Lung (tissue), 11 donors: ENCODE measurements at regions not wholly inside any gene's neighbourhood (a gene's known extent, or its start where the extent isn't known, plus 50 kb on each side); places are given as distances from the start of the nearest gene placed in this dataset.

Experiments used
- ATAC-seq: fragments of 200-7000 bp; cut with Tn5 transposase; one replicate; pipeline ENCODE4 v1.9.1; 2020; ENCODE audit warnings: moderate number of reproducible peaks; ENCODE audit not compliant: insufficient read depth, low FRiP score
- DNase-seq, 3 donors: peaks; one replicate each; pipeline ENCODE4 v3.0.0-alpha.2; 2013 to 2017
- H3K27ac ChIP-seq, 2 donors: one replicate each; pipeline ENCODE4 v1.5.1; 2013; ENCODE audit warnings: mild to moderate bottlenecking in 2 of 2, moderate library complexity in 2 of 2, control low read depth in 1 of 2, inconsistent platforms in 1 of 2, low read depth in 1 of 2, low read length in 1 of 2
- H3K27me3 ChIP-seq, 3 donors: one replicate each; pipeline ENCODE4 v1.5.1; 2013; ENCODE audit warnings: low read length in 2 of 3; ENCODE audit not compliant: control insufficient read depth in 3 of 3, insufficient read depth in 3 of 3
- H3K36me3 ChIP-seq, 4 donors: one replicate each; pipeline ENCODE4 v1.5.1; 2013; ENCODE audit warnings: low read length in 4 of 4, mild to moderate bottlenecking in 1 of 4, moderate library complexity in 1 of 4; ENCODE audit not compliant: control insufficient read depth in 4 of 4, insufficient read depth in 4 of 4
- H3K4me1 ChIP-seq, 5 donors: one replicate each; pipeline ENCODE4 v1.5.1; 2013; ENCODE audit warnings: low read length in 5 of 5, mild to moderate bottlenecking in 2 of 5, moderate library complexity in 1 of 5; ENCODE audit not compliant: control insufficient read depth in 5 of 5, insufficient read depth in 5 of 5
- H3K4me3 ChIP-seq: one replicate; pipeline ENCODE4 v1.5.1; 2013; ENCODE audit warnings: mild to moderate bottlenecking, control low read depth, moderate library complexity
- H3K9ac ChIP-seq, 2 donors: one replicate each; pipeline ENCODE4 v1.5.1; 2013; ENCODE audit warnings: low read length in 2 of 2, control low read depth in 1 of 2; ENCODE audit not compliant: insufficient read depth in 1 of 2
- H3K9me3 ChIP-seq, 4 donors: one replicate each; pipeline ENCODE4 v1.5.1; 2013; ENCODE audit warnings: low read length in 3 of 4, mild to moderate bottlenecking in 1 of 4, moderate library complexity in 1 of 4; ENCODE audit not compliant: control insufficient read depth in 4 of 4, insufficient read depth in 3 of 4
- CTCF ChIP-seq: IDR thresholded peaks from 2 replicates; pipeline ENCODE4 v1.5.1; 2012; ENCODE audit warnings: mild to moderate bottlenecking; ENCODE audit errors: control extremely low read depth, extremely low read depth
- WGBS, 2 donors: extraction: QIAGEN DNeasy Blood & Tissue Kit; methylation state at CpG; one replicate each; pipeline ENCODE4 v1.1.7; 2013; 5-methylcytosine and 5-hydroxymethylcytosine counted together
- donor health status: control.
- donor health status: control.
- donor health status: Bipolar disorder and iron deficiency.
- donor health status: healthy.
- donor health status: DM: yes; HTN: yes; CAD: no.

GRCh38 chr2:148577845-148578492 lies 66.6 kb upstream of the EPC2 start:
- 65 to 76% methylated on average over 4 of the region's 4 CpGs for WGBS, 2 donors
- H3K27ac ChIP-seq: no peak overlapping the region
- H3K4me1 ChIP-seq: no peaks in the 10 kb centered on the region
- TF ChIP-seq CTCF: no peak
- no peaks in the 10 kb centered on the region for H3K36me3 ChIP-seq
- no peaks in the 10 kb centered on the region for H3K27me3 ChIP-seq
- no peak overlapping the region for H3K4me3 ChIP-seq
- H3K9ac ChIP-seq: no peak overlapping the region
- ATAC-seq: no peak
- H3K9me3 ChIP-seq: no peaks in the 10 kb centered on the region
- no peak for DNase-seq

GRCh38 chr2:148578493-148578884 lies 66.1 kb upstream of the EPC2 start:
- WGBS, 2 donors: 92 to 94% methylated on average over 1 of the region's 1 CpG
- no peak for TF ChIP-seq CTCF
- no peaks in the 10 kb centered on the region for H3K36me3 ChIP-seq
- H3K9ac ChIP-seq: no peak overlapping the region
- no peaks in the 10 kb centered on the region for H3K27me3 ChIP-seq
- no peaks in the 10 kb centered on the region for H3K9me3 ChIP-seq
- H3K4me1 ChIP-seq: no peaks in the 10 kb centered on the region
- ATAC-seq (no peak), DNase-seq (no peak)
- H3K27ac ChIP-seq: no peak overlapping the region
- no peak overlapping the region for H3K4me3 ChIP-seq

- 55 to 82% methylated on average over 2 of the region's 2 CpGs for WGBS, 2 donors
- Histone ChIP-seq H3K27ac (no peak overlapping the region), H3K27me3 (no peaks in the 10 kb centered on the region), H3K4me1 (peaks cover 0 to 4% (median 0%) of the 10 kb centered on the region in 5 donors), H3K36me3 (no peaks in the 10 kb centered on the region), H3K4me3 (no peak overlapping the region), H3K9ac (no peak overlapping the region), H3K9me3 (no peaks in the 10 kb centered on the region)
- ATAC-seq: no peak
- no peak for TF ChIP-seq CTCF
- no peak for DNase-seq
These were observed 61.7 kb upstream of the EPC2 start for GRCh38 chr2:148582679-148583511.
